Dedifferentiated amniotic fluid mesenchymal stem cell (primary cell): ENCODE measurements at regions not wholly inside any gene's neighbourhood (a gene's known extent, or its start where the extent isn't known, plus 50 kb on each side); places are given as distances from the start of the nearest gene placed in this dataset.
"Not testable (repeated sequence)": the region's sequence is repeated elsewhere in the genome, so short reads cannot be mapped to it uniquely, and the experiment has no call there.

Experiments used
- DNase-seq: peaks from one replicate; pipeline ENCODE4 v3.0.0-alpha.2; 2016; ENCODE audit errors: extremely low spot score

GRCh38 chr2:16464641-16465040 is 201.0 kb downstream of the CYRIA start:
- DNase-seq: no peak

GRCh38 chr2:16462958-16463357 is 202.7 kb downstream of the CYRIA start:
- no peak for DNase-seq

GRCh38 chr2:16461672-16462071 is 204.0 kb downstream of the CYRIA start:
- no peak for DNase-seq

GRCh38 chr2:16459606-16460005 is 206.0 kb downstream of the CYRIA start:
- no peak for DNase-seq

DNA sequence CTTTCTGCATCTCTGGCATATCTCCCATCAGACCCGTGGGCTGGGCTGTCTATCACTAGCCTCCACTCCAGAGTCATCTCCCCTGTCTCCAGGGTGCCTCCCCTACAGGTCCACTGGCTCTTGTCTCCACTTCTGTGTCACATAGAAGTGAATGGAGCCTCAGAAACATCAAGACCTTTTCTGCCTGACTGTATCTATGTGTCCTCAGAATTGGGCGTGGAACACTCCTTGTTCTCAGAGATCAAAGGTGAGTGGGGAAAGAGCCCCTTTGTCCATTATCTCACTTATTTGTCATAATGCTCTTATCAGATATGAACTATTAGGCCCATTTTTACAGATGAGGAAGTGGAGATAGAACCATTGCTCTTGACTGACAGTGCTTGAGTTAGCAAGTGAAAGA is 211.0 kb downstream of the CYRIA start:
- DNase-seq: no peak

DNA sequence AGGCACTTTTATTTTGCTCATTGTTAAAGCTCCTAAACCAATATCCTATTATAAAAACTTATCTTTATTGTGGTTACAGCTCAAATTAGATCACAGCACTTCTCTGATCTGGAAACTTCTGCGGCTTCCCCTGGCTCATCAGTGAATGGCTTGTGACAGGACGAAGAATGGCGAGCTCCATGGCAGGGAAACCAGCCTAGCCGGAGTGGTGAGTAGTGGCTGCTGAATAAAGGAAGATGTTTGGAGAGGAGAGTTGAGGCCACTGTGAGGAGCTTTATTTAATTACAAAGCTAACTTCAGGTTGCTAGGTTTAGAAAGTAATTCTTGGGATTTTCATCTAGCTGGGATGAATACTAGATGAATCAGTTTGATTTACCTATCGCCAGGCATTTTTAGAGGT is 213.5 kb downstream of the CYRIA start:
- no peak for DNase-seq

GRCh38 chr2:16446706-16447105 is 218.9 kb downstream of the CYRIA start:
- no peak for DNase-seq

DNA sequence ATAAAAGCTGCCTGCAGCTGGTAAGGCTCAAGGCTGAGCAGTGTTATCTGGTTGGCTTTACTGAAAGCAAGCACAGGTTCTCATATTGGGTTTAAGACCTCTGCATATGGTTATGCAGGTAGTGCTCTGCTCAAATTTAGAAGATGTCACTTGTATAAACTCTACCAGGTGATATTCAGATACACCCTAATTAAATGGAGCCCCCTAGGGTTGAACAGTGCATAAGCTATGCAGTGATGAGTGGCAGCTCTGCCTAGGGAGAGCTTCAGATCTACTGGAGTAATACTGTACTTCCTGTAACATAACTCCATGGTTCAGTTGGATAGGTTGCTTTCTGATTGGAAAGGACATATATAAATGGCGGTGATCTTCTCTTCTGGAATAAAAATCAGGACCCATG is 222.7 kb downstream of the CYRIA start:
- DNase-seq: no peak

DNA sequence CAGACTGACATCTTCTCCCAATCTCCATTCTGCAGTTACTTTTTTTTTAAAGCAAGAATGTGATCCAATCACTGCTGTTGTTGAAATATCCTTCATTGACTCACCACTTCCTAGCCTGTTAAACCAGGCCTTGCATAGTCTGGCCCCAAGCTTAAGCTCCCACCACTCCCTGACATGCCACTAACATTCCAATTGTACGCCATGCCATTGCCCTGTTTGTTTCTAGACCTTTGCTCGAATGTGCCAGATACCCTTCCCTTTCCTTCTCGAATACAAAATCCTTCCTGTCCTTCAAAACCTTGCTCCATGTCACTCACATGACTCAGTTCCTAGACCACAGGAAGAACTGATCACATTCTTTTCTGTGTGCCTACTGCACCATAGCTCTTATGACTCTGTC is 224.2 kb downstream of the CYRIA start:
- DNase-seq: no peak

DNA sequence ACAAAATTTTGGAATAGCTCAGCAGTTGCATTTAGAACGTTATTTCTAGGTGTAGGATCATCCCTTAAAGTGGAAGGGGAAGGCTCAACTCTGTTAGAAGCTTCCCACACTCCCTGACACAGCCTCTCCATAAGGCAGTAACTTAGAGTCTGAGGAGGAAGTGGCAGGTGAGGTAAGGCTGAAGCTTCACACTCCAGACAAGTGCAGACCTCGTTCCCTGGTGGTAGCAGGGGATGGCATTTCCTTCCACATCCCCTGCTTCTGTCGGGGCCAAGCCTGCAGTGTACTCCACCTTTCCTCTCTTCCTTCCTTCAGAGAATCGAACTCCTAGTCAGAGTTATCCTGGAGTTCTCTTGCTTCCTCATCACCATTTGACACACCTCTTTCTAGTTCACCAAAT is 224.7 kb downstream of the CYRIA start:
- no peak for DNase-seq

DNA sequence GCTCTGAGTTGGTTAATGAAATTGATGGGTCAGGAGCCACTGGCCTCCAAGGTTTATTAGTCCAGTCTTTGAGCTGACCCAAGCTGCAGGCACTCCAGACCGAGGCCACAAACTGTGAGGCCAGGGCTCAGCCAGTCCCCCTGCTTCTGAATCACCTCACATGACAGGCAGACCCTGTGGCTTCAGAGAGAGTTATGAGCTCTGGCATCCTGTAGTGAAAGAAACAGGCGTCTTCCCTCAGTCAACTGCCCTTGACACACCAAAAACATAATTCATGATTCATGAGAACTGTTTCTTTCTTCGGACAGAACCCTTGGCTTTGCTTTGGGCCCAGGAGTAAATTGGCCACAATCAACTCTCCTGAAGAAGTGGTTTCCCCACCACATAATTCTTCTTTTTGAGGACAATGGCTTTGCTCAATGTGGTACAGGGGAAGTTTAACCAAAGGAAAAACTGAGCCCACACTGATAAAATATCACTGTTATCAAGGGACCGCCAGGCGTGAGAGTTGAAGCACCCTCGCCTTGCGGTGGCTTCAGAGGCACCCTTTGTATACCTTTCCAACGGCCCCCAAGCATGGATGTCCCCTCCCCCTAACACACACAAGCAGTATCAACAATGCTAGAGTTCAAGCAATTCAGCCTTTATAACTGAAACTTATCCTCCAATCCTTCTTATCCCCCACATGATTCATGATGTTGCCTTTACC is 226.9 kb downstream of the CYRIA start:
- DNase-seq: no peak

DNA sequence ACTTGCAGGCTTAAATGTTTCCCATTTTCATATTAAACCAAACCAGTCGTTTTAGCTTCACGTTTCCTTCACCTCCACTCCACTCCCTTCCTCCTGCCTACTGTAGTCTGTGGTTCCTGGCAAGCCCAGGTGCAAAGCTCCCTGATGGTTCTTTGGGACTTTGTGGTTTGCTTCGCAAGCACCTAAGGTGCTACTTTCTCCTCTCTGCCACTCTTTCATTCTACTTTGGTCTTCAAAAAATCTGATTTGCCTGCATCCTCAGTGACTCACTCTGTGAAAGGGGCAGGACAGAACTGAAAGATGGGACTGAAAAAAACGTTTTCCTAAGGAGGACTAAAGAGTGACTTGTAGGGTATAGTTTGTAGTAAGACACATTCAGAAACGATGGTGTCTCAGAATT is 228.4 kb downstream of the CYRIA start:
- DNase-seq: no peak

GRCh38 chr2:16434393-16434792 is 231.2 kb downstream of the CYRIA start:
- no peak for DNase-seq

GRCh38 chr2:16430846-16431245 is 234.8 kb downstream of the CYRIA start:
- DNase-seq: no peak

DNA sequence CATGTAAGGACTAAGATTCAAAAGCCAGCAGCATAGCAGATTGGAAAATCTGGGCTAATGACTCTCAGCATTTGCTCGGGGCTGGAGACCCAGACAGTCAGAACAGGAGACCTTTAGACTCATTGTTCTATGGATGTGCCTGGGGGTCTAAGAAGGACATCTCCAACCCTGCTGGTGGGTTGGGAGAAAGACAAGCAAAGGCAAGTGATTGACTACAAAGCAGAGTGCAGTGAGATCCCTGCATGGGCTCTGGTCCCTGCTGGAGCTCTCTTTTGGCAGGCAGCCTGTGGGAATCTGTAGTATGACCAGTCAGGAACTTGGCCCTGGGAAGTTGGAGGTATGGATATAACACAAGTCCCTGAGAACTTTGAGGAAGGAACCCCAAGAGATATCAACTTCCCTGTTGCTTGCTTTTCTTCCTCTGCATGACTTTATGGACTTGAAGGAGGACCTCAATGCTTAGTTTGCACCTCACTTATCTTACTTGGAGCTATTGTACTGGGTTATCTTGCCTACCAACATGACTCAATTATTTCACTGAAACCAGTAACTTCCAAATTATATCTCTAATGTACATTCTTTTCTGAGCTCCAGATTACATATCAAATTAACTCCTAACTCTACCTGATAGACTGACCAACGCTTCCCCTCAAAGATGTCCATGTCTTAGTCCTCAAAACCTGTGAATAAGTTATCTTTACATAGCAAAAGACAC is 236.0 kb downstream of the CYRIA start:
- DNase-seq: no peak

DNA sequence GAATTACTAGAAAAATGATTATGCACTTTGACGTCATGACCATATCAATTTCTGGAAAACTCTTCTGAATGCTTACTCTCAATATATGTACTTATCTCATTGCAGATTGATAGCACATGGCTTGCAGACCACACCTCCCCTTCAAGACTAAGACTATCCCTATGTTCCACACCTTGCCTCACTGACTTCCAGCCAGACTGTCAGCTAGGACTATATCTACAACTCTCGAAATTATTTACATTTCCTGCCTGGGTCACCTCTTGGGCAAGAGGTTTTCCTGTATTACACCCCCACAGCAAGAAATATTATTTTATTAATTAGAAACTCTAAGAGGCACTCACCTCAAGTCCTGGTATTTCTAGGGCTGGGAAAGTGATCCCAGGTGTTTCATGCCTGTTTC is 236.6 kb downstream of the CYRIA start:
- DNase-seq: no peak

- no peak for DNase-seq
These were observed 239.9 kb downstream of the CYRIA start for GRCh38 chr2:16425462-16426336.

DNA sequence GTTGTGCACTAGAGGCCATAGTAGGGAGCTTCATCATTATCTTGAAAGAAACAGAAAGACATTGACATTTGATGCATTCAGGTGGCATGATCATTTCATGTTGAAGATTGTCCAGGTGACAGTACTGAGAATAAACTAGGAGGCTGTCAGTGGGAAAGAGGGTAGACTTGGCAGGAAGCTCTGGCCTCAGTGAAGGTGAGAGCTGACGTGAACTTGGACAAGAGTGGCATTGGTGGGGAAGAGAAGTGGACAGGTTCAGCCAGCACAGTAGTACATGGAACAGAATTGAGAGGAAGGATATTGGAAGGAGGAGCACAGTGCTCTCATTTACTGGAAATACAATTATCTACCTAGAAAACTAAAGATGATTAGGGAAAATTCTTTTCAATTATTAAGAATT is 245.2 kb downstream of the CYRIA start:
- DNase-seq: no peak

DNA sequence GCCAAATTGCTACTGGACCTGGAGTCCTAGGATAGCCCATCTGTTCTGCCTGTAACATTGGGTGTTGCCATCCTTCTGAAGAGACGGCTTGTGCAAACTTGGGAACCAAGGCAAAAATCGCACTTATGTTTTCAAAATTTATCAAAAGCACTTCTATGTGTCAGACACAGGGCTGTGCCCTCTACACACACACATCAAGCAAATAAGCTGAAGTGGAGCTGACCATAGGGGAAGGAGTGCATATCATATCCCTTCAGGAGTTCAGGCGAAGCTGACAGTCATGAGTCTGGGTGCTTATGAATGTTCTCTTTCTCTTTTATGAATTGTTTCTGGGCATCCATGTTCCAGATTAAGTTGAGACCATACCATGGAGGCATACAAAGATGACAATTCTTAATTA is 247.9 kb downstream of the CYRIA start:
- no peak for DNase-seq

GRCh38 chr2:16416651-16417050 is 249.0 kb downstream of the CYRIA start:
- DNase-seq: no peak

GRCh38 chr2:16415861-16416260 is 249.8 kb downstream of the CYRIA start:
- not testable (repeated sequence) for DNase-seq

GRCh38 chr2:16413947-16414346 is 251.7 kb downstream of the CYRIA start:
- DNase-seq: no peak

DNA sequence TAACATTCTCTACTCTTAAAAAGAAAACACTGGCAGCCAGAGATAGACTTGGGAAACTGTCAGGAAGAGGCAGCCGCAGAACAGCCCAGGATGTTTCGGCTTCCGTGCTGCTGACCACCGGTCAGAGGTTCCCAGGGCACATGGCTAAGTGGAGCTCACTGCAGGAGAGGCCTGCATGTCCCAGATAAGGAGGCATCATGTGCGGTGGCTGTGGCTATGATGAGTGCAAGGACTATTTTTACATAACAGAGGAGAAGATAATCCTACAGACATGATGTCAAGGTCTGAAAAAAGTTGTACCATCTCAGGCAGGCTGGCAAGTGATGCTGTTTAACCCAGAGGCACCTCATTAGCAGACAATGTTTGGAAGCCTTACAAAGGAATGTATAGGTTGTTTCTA is 252.3 kb downstream of the CYRIA start:
- DNase-seq: no peak
